Heart left ventricle (tissue), 16 donors: ENCODE measurements at regions not wholly inside any gene's neighbourhood (a gene's known extent, or its start where the extent isn't known, plus 50 kb on each side); places are given as distances from the start of the nearest gene placed in this dataset.
A peak's percentile ranks its signal among the peaks of the same experiment; 100 is the strongest.

Source experiments
- ATAC-seq, 4 donors: fragments of 200-7000 bp; cut with Tn5 transposase; one replicate each; pipeline ENCODE4 v1.9.1; 2020 to 2022; ENCODE audit warnings: moderate library complexity in 4 of 4, mild to moderate bottlenecking in 3 of 4, moderate number of reproducible peaks in 1 of 4
- DNase-seq, 5 donors: peaks; one replicate each; pipeline ENCODE4 v3.0.0-alpha.2; 2020
- H3K27ac ChIP-seq, 12 donors: fragments of 200-600 bp; sonication (generic) in 4 of 12; one replicate each; pipeline versions ENCODE4 v1.5.0 to v1.8.0; 2016 to 2022; ENCODE audit warnings: mild to moderate bottlenecking in 2 of 12
- H3K27me3 ChIP-seq, 9 donors: fragments of 200-600 bp; sonication (generic) in 2 of 9; one replicate each; pipeline versions ENCODE4 v1.5.1 to v1.8.0; 2016 to 2022; ENCODE audit warnings: mild to moderate bottlenecking in 3 of 9
- H3K36me3 ChIP-seq, 9 donors: fragments of 200-600 bp; sonication (generic) in 2 of 9; one replicate each; pipeline versions ENCODE4 v1.5.0 to v1.8.0; 2018 to 2022; ENCODE audit warnings: mild to moderate bottlenecking in 2 of 9
- H3K4me1 ChIP-seq, 12 donors: fragments of 200-600 bp; sonication (generic) in 4 of 12; one replicate each; pipeline versions ENCODE4 v1.5.0 to v1.8.0; 2016 to 2022; ENCODE audit warnings: mild to moderate bottlenecking in 3 of 12
- H3K4me3 ChIP-seq, 12 donors: fragments of 200-600 bp; sonication (generic) in 4 of 12; one replicate each; pipeline versions ENCODE4 v1.5.0 to v1.8.0; 2017 to 2022; ENCODE audit warnings: mild to moderate bottlenecking in 9 of 12, moderate library complexity in 4 of 12
- H3K9me3 ChIP-seq, 12 donors: fragments of 200-600 bp; sonication (generic) in 4 of 12; one replicate each; pipeline versions ENCODE4 v1.5.0 to v1.8.0; 2016 to 2022; ENCODE audit warnings: mild to moderate bottlenecking in 1 of 12
- POLR2A ChIP-seq, 2 donors: fragments of 450-650 bp; IDR thresholded peaks; one replicate each; pipeline ENCODE4 v1.6.1; 2017; ENCODE audit warnings: antibody characterized with exemption in 2 of 2, mild to moderate bottlenecking in 2 of 2, moderate library complexity in 2 of 2
- WGBS, 4 donors: extraction: QIAGEN DNeasy Blood & Tissue Kit in 2 of 4; methylation state at CpG; one replicate each; pipeline versions ENCODE4 v1.1.5 to v1.1.7; 2013 to 2018; 5-methylcytosine and 5-hydroxymethylcytosine counted together
- intact Hi-C, 10 donors: fragments of 100-400 bp; cut with DNase I; formaldehyde crosslinking; loops; one replicate each; pipeline versions ENCODE4 v1.11.1 to v1.14.2; 2022
- TF ChIP-seq, protein P1 (sequence below), 12 donors: fragments of 200-600 bp; sonication (generic) in 4 of 12; IDR thresholded peaks; one replicate each; pipeline versions ENCODE4 v1.5.0 to v1.8.0; 2018 to 2022; ENCODE audit warnings: antibody characterized with exemption in 12 of 12, mild to moderate bottlenecking in 5 of 12
- donor health status: ischemic (EF 13 %, LVEDD 7.1; RV severe dilation, severe dysfunction).
- donor health status: healthy with polysubstance abuse.
- donor health status: DM: no; HTN: yes; CAD: no.
- donor health status: DM: no; HTN: no; CAD: no.
- donor health status: ischemic (EF 25% LVEDD 6.9; RV normal size, moderate dysfunction).
- donor health status: ischemic (EF 25% LVEDD 5.7; RV mildly dilated, moderate dysfunction).
- donor health status: healthy.
- donor health status: DM: yes; HTN: yes; CAD: no.
- donor health status: ischemic (EF 35%, LVEDD 5.7; RV mildly dilated, moderate dysfunction).
- donor health status: nonischemic (EF 11% LVEDD 7.7; RV severe dilation, severe dysfunction).
- donor health status: DM: yes; HTN: yes; CAD: no.
- donor health status: PGD.
- donor health status: ischemic (EF 29% LVEDD 5.4; RV normal size, mild dysfunction).
- donor health status: nonischemic (EF 23%, LVEDD 6.1; RV moderate dilation, normal function).

DNA sequence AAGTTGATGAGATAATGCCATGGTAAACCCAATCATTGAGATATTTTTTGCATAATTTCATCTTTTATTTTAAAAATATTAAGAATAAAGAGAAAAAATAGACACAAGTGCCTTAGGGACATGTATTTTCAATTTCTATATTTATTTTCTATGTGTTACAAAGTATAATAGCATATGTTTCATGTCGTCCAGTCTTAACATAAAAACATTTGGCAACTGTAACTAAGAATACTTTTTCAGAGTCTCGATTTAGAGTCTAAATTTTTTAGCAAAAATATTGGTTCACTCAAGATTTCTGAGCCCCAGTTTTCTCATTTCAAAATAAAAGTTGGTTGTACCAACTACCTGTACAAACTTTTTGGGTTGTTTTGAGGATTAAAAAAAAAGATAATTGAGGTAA, 511.4 kb upstream of the ZNF385D start:
- Histone ChIP-seq H3K36me3 (no peaks in the 10 kb centered on the region), H3K27ac (no peak overlapping the region), H3K9me3 (no peaks in the 10 kb centered on the region), H3K4me1 (no peaks in the 10 kb centered on the region), H3K4me3 (no peak overlapping the region), H3K27me3 (no peaks in the 10 kb centered on the region)
- TF ChIP-seq POLR2A (IDR thresholded peaks at IDR 0.05): no peak
- TF ChIP-seq, protein P1, sequence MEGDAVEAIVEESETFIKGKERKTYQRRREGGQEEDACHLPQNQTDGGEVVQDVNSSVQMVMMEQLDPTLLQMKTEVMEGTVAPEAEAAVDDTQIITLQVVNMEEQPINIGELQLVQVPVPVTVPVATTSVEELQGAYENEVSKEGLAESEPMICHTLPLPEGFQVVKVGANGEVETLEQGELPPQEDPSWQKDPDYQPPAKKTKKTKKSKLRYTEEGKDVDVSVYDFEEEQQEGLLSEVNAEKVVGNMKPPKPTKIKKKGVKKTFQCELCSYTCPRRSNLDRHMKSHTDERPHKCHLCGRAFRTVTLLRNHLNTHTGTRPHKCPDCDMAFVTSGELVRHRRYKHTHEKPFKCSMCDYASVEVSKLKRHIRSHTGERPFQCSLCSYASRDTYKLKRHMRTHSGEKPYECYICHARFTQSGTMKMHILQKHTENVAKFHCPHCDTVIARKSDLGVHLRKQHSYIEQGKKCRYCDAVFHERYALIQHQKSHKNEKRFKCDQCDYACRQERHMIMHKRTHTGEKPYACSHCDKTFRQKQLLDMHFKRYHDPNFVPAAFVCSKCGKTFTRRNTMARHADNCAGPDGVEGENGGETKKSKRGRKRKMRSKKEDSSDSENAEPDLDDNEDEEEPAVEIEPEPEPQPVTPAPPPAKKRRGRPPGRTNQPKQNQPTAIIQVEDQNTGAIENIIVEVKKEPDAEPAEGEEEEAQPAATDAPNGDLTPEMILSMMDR (IDR thresholded peaks at IDR 0.05): no peak
- DNase-seq (no peak), ATAC-seq (no peak)
- intact Hi-C loops: no loop called here
- 39 to 51% (median 46%) methylated on average over 2 of the region's 2 CpGs for WGBS, 4 donors

- WGBS, 4 donors: 65 to 71% (median 68%) methylated on average over 2 of the region's 2 CpGs
- intact Hi-C loops: no loop called here
- no peaks in the 10 kb centered on the region for H3K36me3 ChIP-seq
- ATAC-seq (no peak), DNase-seq (no peak)
- no peak overlapping the region for H3K4me3 ChIP-seq
- no peaks in the 10 kb centered on the region for H3K4me1 ChIP-seq
- no peaks in the 10 kb centered on the region for H3K9me3 ChIP-seq
- H3K27ac ChIP-seq: no peak overlapping the region
- TF ChIP-seq POLR2A (IDR thresholded peaks at IDR 0.05): no peak
- TF ChIP-seq, protein P1 (IDR thresholded peaks at IDR 0.05): no peak
- H3K27me3 ChIP-seq: no peaks in the 10 kb centered on the region
Observed at GRCh38 chr3:22263042-22263441, 512.0 kb upstream of the ZNF385D start.

DNA sequence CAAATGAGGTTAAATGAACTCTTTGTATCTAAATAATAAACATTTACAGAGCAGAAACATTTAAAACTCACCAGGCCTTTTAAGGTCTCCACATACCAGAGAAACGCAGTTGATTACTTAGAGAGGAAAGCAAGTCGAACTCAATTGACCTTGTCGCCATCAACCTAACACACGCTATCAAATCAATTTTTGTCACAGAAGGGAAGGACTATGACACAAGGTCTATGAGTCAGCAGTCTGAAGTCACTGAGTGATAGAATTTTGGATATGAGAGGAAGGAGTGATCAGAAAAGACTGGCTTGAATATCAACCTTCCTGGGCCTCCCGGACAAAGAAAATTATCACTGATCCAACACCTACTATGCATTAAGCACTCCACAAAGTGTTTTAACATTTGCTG, 514.4 kb upstream of the ZNF385D start:
- 73 to 83% (median 79%) methylated on average over 5 of the region's 5 CpGs for WGBS, 4 donors
- no peaks in the 10 kb centered on the region for H3K27me3 ChIP-seq
- no peak for TF ChIP-seq POLR2A (IDR thresholded peaks at IDR 0.05)
- TF ChIP-seq, protein P1 (IDR thresholded peaks at IDR 0.05): no peak
- no peak for DNase-seq
- no peak for ATAC-seq
- H3K4me1 ChIP-seq: no peaks in the 10 kb centered on the region
- no peaks in the 10 kb centered on the region for H3K36me3 ChIP-seq
- no peaks in the 10 kb centered on the region for H3K9me3 ChIP-seq
- H3K27ac ChIP-seq: no peak overlapping the region
- no peak overlapping the region for H3K4me3 ChIP-seq
- intact Hi-C loops: no loop called here

- Histone ChIP-seq H3K9me3 (no peaks in the 10 kb centered on the region), H3K36me3 (no peaks in the 10 kb centered on the region), H3K4me3 (no peak overlapping the region), H3K4me1 (no peaks in the 10 kb centered on the region), H3K27ac (no peak overlapping the region), H3K27me3 (no peaks in the 10 kb centered on the region)
- no peak for ATAC-seq
- 18 to 36% (median 31%) methylated on average over 2 of the region's 2 CpGs for WGBS, 4 donors
- intact Hi-C loops: no loop called here
- no peak for TF ChIP-seq POLR2A (IDR thresholded peaks at IDR 0.05)
- TF ChIP-seq, protein P1 (IDR thresholded peaks at IDR 0.05): no peak
- DNase-seq: peak in 1 of 5 donors; percentile 17
Observed at GRCh38 chr3:22269831-22270230, 518.8 kb upstream of the ZNF385D start.
